ENCODE measurements at regions not wholly inside any gene's neighbourhood (a gene's known extent, or its start where the extent isn't known, plus 50 kb on each side); places are given as distances from the start of the nearest gene placed in this dataset.

DNA sequence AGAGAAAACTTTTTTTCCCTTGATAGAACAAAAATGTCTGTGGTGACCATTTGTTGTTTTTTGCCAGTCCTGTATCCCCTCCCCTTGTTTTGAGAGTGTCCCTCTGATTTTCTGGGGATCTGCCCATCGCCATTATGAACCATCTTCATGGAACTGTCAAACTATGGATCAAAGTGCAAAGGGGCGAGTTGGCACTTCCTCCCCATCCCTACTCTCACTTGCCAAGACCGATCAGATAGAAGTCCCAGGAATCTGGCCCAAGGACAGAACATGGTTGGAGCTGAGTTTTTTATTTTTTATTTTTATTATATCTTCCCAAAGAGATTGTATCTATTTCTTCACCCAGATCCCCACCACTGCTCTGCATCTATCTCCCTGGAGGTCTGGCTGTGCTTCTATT, 221.4 kb downstream of the IKZF2 start:
- TF ChIP-seq, protein P1, sequence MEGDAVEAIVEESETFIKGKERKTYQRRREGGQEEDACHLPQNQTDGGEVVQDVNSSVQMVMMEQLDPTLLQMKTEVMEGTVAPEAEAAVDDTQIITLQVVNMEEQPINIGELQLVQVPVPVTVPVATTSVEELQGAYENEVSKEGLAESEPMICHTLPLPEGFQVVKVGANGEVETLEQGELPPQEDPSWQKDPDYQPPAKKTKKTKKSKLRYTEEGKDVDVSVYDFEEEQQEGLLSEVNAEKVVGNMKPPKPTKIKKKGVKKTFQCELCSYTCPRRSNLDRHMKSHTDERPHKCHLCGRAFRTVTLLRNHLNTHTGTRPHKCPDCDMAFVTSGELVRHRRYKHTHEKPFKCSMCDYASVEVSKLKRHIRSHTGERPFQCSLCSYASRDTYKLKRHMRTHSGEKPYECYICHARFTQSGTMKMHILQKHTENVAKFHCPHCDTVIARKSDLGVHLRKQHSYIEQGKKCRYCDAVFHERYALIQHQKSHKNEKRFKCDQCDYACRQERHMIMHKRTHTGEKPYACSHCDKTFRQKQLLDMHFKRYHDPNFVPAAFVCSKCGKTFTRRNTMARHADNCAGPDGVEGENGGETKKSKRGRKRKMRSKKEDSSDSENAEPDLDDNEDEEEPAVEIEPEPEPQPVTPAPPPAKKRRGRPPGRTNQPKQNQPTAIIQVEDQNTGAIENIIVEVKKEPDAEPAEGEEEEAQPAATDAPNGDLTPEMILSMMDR (conservative IDR thresholded peaks at IDR 0.05; ENCODE audit: low read length), result no peak
- TF ChIP-seq EZH2phosphoT487 (IDR thresholded peaks at IDR 0.05; ENCODE audit: borderline replicate concordance, low read depth, low read length), result no peak
